DMS 273 treated with DMSO at 0.1 percent for 48 hours (cell line): ENCODE measurements at regions not wholly inside any gene's neighbourhood (a gene's known extent, or its start where the extent isn't known, plus 50 kb on each side); places are given as distances from the start of the nearest gene placed in this dataset.
"Not testable (repeated sequence)": the region's sequence is repeated elsewhere in the genome, so short reads cannot be mapped to it uniquely, and the experiment has no call there.

ENCODE experiments used
- DNase-seq: peaks from one replicate; lab custom pipeline; 2025; lab: John Stamatoyannopoulos, UW

- no peak for DNase-seq
Observed at GRCh38 chr6:103167345-103168071, 1692.2 kb downstream of the HACE1 start.

GRCh38 chr6:103154779-103155572, 1704.7 kb downstream of the HACE1 start:
- DNase-seq = no peak

DNA sequence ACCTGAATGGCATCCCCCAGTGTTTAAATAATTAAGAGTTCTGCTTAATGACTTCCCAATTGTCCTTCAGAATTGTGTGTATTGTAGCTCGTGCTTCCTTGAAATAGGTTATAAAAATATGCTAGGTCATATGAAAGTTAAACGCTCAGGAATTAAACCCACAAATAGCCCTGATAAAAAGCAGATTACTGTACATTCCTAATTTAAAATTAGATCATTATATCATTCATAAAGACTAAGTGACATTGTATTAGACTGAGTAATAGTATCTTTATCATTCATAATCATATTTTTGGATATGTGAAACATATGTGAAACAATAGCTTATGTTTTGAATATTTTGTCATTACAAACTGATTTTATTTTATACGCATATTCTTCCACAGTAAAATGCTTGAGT, 1706.7 kb downstream of the HACE1 start:
- no peak for DNase-seq

DNA sequence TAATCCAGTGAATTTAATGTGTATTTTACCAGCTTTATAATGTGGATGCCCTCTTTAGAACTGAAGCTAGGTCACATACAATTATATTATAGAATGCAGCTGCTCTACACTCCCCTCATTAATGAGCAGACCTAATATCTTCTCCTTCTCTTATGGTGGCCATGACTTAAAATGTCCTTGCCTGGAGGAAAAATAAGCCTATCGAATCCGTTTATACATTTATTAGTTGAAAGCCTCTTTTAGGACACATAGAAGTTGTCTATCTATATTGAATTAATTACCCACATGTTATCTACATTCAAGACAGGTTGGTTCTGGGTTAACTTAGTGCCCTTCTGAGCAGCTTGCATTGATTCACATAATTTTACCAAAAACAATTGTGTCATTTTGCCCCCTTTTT, 1716.8 kb downstream of the HACE1 start:
- DNase-seq = no peak

GRCh38 chr6:103140308-103141027, 1719.3 kb downstream of the HACE1 start:
- no peak for DNase-seq

GRCh38 chr6:103139377-103139776, 1720.3 kb downstream of the HACE1 start:
- DNase-seq = no peak

DNA sequence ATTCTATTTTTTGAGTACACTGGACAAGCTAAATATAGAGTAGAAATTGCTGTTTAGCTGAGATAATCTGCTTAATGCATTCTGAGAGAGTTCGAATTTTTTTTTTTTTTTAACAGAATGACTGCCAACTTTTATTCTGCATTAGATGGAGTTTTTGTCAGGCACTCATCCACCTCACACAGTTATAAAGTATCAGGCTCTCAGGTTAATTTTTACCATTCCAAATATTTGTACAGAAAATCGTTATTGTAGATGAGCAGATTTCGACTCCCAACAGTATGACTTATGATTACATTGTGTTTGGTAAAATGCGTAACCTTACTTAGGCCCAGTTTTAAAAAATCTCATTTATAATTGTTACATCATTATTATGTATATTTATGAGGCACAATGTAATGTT, 1731.0 kb downstream of the GRIK2 start:
- no peak for DNase-seq

DNA sequence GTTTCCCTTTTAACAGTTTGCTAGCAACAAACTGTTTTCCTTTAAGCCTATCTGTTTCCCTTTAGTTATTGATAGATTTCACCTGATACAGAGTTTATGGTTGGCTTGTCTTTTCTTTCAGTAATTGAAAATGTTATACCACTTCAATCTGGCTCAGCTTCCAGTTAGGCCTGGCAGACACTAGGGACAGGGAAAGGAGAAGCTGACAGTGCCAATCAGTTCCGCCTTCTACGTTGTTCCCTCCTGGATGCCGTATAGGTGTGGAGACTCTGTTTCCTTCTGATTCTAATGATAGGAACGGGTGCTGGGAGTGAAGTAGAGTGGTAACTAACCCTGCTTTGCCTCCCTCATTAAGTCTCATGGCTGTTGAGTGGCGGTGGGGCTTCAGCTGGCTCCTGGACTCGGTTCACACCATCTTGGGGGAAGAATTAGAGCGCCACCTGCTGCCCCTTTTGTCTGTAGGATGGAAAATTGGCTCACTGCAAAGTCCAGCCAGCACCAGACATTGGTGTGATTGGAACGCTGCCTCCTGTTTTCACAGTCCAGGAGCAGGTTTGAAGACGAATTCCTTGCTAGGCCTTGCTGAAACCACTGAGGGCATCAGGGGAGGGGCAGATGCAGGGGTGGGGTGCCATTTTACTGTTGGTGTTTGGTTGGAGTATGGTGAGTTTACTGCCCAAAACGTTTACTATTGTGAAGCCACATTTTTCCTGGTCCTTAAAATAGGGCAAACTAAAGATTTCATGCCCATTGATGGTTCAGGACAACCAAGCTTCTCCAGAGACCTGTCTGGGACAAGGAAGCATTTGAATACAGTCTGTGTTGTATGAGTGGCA, 1729.5 kb downstream of the GRIK2 start:
- peak; percentile 56 for DNase-seq

GRCh38 chr6:103119056-103119455, 1725.5 kb downstream of the GRIK2 start:
- DNase-seq = no peak

- DNase-seq = no peak
Observed at GRCh38 chr6:103114582-103114981, 1721.1 kb downstream of the GRIK2 start.

DNA sequence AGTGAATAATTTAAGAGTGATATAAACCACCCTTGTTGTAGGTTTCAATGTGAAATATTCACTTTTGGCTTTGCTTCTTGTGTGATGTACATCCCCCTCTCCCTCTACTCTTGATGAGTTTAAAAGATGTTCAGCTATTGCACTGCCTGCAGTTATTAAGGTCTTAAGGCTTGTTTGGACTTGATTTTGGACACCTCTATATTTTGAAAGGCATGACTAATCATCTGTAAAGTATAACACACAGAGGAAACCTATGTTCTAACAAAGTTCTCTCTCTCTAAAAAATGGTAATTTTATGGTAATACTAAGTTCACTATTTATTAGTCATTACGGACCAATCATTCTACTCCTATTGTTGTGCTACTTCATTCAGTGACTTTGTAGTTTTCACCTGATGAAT, 1719.9 kb downstream of the GRIK2 start:
- DNase-seq = no peak

DNA sequence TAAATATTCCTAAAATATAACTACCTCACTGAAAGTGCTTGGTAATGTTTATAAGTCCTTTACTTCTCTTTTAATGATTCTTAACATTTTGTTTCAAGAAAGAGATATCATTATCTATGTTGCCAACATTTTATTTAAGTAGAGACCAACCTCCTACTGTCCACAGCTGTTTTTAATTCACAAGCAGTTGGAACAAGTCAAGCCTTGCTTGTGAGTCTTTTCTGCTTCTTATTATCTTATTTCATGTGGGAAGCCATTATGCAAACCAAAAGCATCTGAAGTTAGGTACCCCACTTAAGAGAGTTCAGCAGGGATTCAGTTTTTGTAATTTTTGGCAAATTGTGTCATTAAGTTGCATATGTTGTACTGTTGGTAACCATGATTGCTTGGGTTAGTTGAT, 1714.5 kb downstream of the GRIK2 start:
- DNase-seq = no peak

DNA sequence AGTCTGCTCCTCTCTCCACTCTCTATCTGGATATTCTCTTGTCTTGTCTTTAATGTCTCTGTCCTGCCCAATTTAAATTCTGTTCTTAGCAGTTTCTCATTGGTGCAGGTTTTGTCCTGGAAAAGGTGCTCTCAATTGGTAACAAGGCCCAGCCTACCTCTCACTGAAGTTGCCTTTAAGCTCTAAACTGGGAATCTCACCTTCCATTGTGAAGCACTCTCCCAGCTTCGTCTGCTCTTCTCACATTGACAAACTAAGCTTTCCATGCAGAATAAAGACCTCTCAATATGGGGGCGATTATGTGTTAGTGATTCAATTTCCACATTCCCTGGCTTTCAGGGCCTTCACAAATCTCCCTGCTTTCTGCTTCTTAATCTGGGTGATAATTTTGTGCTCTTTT, 1712.2 kb downstream of the GRIK2 start:
- no peak for DNase-seq

DNA sequence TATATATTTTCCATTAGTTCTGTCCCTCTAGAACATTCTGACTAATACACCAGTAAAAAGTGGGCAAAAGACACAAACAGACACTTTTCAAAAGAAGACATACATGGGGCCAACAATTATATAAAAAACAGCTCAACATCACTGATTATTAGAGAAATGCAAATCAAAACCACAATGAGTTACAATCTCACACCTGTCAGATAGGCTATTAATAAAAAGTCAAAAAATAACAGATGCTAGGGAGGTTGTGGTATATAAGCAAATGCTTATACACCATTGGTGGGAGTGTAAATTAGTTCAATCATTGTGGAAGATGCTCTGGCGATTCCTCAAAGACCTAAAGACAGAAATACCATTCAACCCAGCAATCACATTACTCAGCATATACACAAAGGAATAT, 1707.8 kb downstream of the GRIK2 start:
- DNase-seq = no peak

DNA sequence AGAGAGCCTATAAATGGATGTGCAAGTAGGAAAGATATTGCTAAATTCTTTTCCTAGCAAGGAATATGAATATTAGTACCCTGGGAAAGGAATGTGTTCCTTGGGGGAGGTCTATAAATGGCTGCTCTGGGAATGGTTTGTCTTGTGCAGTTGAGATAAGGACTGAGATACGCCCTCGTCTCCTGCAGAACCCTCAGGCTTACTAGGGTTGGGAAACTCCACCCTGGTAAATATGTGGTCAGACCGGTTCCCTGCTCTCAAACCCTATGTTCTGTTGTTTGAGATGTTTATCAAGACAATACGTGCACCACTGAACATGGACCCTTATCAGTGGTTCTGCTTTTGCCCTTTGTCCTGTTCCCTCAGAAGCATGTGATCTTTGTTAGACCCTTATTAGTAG, 1698.9 kb downstream of the GRIK2 start:
- DNase-seq = not testable (repeated sequence)

- DNase-seq = no peak
Observed at GRCh38 chr6:103085801-103086200, 1692.3 kb downstream of the GRIK2 start.

- peak; percentile 66 for DNase-seq
Observed at GRCh38 chr6:103081876-103082630, 1688.5 kb downstream of the GRIK2 start.

DNA sequence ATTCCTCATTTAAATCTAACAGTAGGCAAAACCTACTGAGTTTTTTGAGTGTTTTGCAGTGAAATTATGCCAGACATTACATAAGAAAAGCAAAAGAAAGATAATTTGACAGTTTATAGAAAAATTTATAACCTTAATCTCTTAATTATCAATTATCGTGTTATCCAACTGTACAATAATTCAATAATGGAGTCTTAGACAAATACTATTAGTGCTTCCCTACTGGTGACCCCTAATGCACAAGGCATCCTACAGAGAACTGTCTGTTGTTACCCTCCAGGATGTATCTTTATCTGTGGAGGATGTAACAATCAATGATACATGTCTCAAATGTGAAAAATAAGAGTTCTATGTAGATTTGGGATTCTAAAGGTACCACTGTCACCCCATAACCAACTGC, 1687.6 kb downstream of the GRIK2 start:
- DNase-seq = no peak

DNA sequence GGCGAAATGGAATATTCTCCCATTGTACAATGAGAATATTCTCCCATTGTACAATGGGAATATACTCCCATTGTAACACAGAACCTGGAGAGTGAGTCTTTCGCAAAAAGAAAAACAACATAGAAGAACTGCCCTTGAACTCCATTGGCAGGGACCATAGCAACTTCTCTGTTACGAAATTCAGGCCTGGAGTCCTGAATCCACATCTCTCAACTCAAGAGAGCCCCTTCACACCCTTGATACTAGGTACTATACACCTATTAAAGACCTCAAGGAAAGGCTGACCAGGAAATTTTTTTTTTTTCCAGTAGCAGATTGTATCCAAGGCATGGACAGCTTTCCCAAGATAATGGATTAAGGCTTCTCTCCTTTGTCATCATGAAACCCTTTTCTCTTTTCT, 1687.0 kb downstream of the GRIK2 start:
- DNase-seq = no peak

- DNase-seq = no peak
Observed at GRCh38 chr6:103079867-103080266, 1686.4 kb downstream of the GRIK2 start.

GRCh38 chr6:103062136-103062535, 1668.6 kb downstream of the GRIK2 start:
- DNase-seq = no peak
